22Rv1 (cell line): ENCODE measurements at regions not wholly inside any gene's neighbourhood (a gene's known extent, or its start where the extent isn't known, plus 50 kb on each side); places are given as distances from the start of the nearest gene placed in this dataset.

ENCODE experiments used
- H3K27ac ChIP-seq: fragments of 450-650 bp; 2 replicates; pipeline ENCODE4 v1.5.1; 2017
- CTCF ChIP-seq: fragments of 450-650 bp; IDR thresholded peaks from 2 replicates; pipeline ENCODE4 v1.5.1; 2017; ENCODE audit warnings: mild to moderate bottlenecking
- ZFX ChIP-seq: fragments of 450-650 bp; IDR thresholded peaks from 2 replicates; pipeline ENCODE4 v1.6.1; 2017; ENCODE audit warnings: antibody characterized with exemption, borderline replicate concordance

DNA sequence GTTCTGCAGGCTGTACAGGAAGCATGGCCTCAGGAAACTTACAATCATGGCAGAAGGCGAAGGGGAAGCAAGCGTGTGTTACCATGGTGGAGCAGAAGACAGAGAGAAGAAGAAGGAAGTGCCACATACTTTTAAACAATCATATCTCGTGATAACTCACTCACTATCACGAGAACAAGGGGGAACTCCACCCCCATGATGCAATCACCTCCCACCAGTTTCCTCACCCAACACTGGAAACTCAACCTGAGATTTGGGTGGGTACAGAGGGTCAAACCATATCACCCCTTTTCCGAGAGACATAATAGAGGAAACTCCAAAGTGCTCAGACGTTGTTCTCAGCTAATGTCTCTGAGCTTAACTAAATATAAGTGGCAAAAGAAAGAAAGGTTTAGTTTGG is 186.3 kb upstream of the MME start:
- no peak for TF ChIP-seq ZFX
- no peak for TF ChIP-seq CTCF
- H3K27ac ChIP-seq: no peak overlapping the region

GRCh38 chr3:154889227-154889634 is 190.9 kb upstream of the MME start:
- no peak overlapping the region for H3K27ac ChIP-seq
- TF ChIP-seq CTCF (no peak), ZFX (no peak)

GRCh38 chr3:154887869-154888268 is 192.2 kb upstream of the MME start:
- H3K27ac ChIP-seq: no peak overlapping the region
- no peak for TF ChIP-seq CTCF

- no peak overlapping the region for H3K27ac ChIP-seq
- no peak for TF ChIP-seq CTCF
- TF ChIP-seq ZFX: no peak
Measured at GRCh38 chr3:154886437-154886836, 193.7 kb upstream of the MME start.

DNA sequence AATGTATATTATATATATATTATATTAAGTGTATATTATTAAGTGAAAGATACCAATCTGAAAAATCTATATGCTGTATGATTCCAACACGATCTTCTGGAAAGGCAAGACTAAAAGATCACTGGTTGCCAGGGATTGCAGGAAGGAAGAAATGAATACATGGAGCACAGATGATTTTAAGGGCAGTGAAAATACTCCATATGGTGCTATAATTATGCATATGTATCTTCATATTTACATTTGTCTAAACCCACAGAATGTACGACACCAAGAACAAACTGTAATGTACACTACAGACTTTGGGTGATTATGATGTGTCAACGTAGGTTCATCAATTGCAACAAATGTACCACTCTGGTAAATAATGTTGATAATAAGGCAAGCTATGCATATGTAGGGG is 194.7 kb upstream of the MME start:
- TF ChIP-seq CTCF (no peak), ZFX (no peak)
- no peak overlapping the region for H3K27ac ChIP-seq

GRCh38 chr3:154884952-154885351 is 195.2 kb upstream of the MME start:
- TF ChIP-seq CTCF (no peak), ZFX (no peak)
- H3K27ac ChIP-seq: no peak overlapping the region

GRCh38 chr3:154875142-154875541 is 205.0 kb upstream of the MME start:
- TF ChIP-seq ZFX (no peak), CTCF (no peak)
- H3K27ac ChIP-seq: no peak overlapping the region
